NT2/D1 (cell line): ENCODE measurements at regions not wholly inside any gene's neighbourhood (a gene's known extent, or its start where the extent isn't known, plus 50 kb on each side); places are given as distances from the start of the nearest gene placed in this dataset.

Experiments
- SUZ12 ChIP-seq: IDR thresholded peaks from 2 replicates; pipeline ENCODE4 v1.6.1; 2011; ENCODE audit not compliant: insufficient read length, insufficient read depth; ENCODE audit errors: extremely low read depth
- YY1 ChIP-seq: IDR thresholded peaks from 2 replicates; pipeline ENCODE4 v1.6.1; 2011; ENCODE audit not compliant: insufficient read length, insufficient read depth
- ZNF274 ChIP-seq: IDR thresholded peaks from 2 replicates; pipeline ENCODE4 v1.6.1; 2011; ENCODE audit warnings: mild to moderate bottlenecking, low read depth, low read length

DNA sequence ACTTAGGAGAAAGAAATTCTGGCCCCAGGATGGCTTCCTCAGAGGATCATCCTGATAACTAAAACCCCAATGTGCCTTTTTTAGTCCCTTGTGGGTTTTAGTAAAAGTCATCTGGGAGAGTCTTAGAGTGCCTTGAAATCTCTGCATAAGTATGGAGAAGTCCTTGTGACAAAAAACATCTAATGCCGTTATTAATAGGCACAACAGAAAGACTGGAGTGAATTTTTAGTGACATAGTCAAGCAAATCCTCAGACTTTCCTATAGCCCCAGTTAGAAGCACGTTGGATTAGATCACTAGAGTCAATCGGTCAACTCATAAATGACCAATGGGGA, 108.2 kb upstream of the MPDZ start:
- TF ChIP-seq ZNF274 (no peak), YY1 (no peak), SUZ12 (no peak)
